IMR-90 (cell line): ENCODE measurements at regions not wholly inside any gene's neighbourhood (a gene's known extent, or its start where the extent isn't known, plus 50 kb on each side); places are given as distances from the start of the nearest gene placed in this dataset.

Experiments used
- ATAC-seq: fragments of 200-7000 bp; cut with Tn5 transposase; 2 replicates; pipeline ENCODE4 v1.9.1; 2020; ENCODE audit warnings: low read depth, mild to moderate bottlenecking, moderate library complexity
- BruUV-seq: library from RNA; stranded (reverse); fragments of 400-500 nt; replicated peaks from 2 replicates; lab custom pipeline; 2021; lab: Mats Ljungman, UMichigan
- CTCF ChIA-PET: fragments of 300-600 bp; formaldehyde crosslinking; extraction: SDS; loops from one replicate; lab custom pipeline; 2021; ENCODE audit warnings: antibody characterized with exemption; lab: Yijun Ruan, JAX
- POLR2A ChIA-PET: fragments of 300-600 bp; sonication (Branson Sonifier 250); formaldehyde crosslinking; loops from one replicate; lab custom pipeline; 2022; ENCODE audit warnings: antibody characterized with exemption; ENCODE audit not compliant: unreplicated experiment; lab: Charles Lee
- DNase-seq: peaks from one replicate; pipeline ENCODE4 v3.0.0; 2013
- H2AFZ ChIP-seq: replicated peaks from 2 replicates; pipeline ENCODE3; 2013; ENCODE audit warnings: low read length, mild to moderate bottlenecking; ENCODE audit not compliant: poor library complexity
- H2AK5ac ChIP-seq: 2 replicates; pipeline ENCODE4 v1.6.1; 2013; ENCODE audit warnings: low read depth, low read length, inconsistent platforms
- H2AK9ac ChIP-seq: replicated peaks from 2 replicates; pipeline ENCODE3; 2013; ENCODE audit warnings: mild to moderate bottlenecking, low read depth, low read length, moderate library complexity; ENCODE audit not compliant: poor library complexity
- H2BK120ac ChIP-seq: 2 replicates; pipeline ENCODE4 v1.6.1; 2013; ENCODE audit warnings: low read depth, low read length, inconsistent platforms
- H2BK15ac ChIP-seq: 3 replicates; pipeline ENCODE4 v1.6.1; 2013; ENCODE audit warnings: low read depth, low read length, inconsistent platforms
- H2BK20ac ChIP-seq: 2 replicates; pipeline ENCODE4 v1.6.1; 2013; ENCODE audit warnings: low read depth, mild to moderate bottlenecking, inconsistent platforms, low read length, moderate library complexity
- H2BK5ac ChIP-seq: 2 replicates; pipeline ENCODE4 v1.6.1; 2013; ENCODE audit warnings: mild to moderate bottlenecking, low read depth, low read length, inconsistent platforms; ENCODE audit not compliant: poor library complexity, severe bottlenecking
- H3K14ac ChIP-seq: replicated peaks from 2 replicates; pipeline ENCODE4 v1.6.1; 2013; ENCODE audit warnings: low read depth, low read length, inconsistent platforms
- H3K18ac ChIP-seq: 2 replicates; pipeline ENCODE4 v1.6.1; 2013; ENCODE audit warnings: low read depth, low read length, control low read depth
- H3K23ac ChIP-seq: 2 replicates; pipeline ENCODE4 v1.6.1; 2013; ENCODE audit warnings: low read depth, low read length, inconsistent platforms
- H3K27ac ChIP-seq: 2 replicates; pipeline ENCODE4 v1.5.1; 2013; ENCODE audit warnings: mild to moderate bottlenecking, control low read depth, low read length; ENCODE audit not compliant: insufficient read depth
- H3K27me3 ChIP-seq: 2 replicates; pipeline ENCODE4 v1.6.1; 2013; ENCODE audit warnings: low read length; ENCODE audit not compliant: control insufficient read depth, insufficient read depth
- H3K36me3 ChIP-seq: 2 replicates; pipeline ENCODE4 v1.6.1; 2013; ENCODE audit warnings: low read length, mixed read lengths; ENCODE audit not compliant: control insufficient read depth, insufficient read depth
- H3K4ac ChIP-seq: 2 replicates; pipeline ENCODE4 v1.6.1; 2013; ENCODE audit warnings: low read depth, low read length, inconsistent platforms
- H3K4me1 ChIP-seq: 2 replicates; pipeline ENCODE4 v1.6.1; 2013; ENCODE audit warnings: low read length, mixed read lengths; ENCODE audit not compliant: control insufficient read depth, insufficient read depth
- H3K4me2 ChIP-seq: 2 replicates; pipeline ENCODE4 v1.6.1; 2013; ENCODE audit warnings: low read depth, mild to moderate bottlenecking, control low read depth, low read length, moderate library complexity
- H3K4me3 ChIP-seq: 2 replicates; pipeline ENCODE4 v1.5.1; 2013; ENCODE audit warnings: low read depth, mild to moderate bottlenecking, control low read depth, low read length, moderate library complexity; ENCODE audit not compliant: insufficient read depth
- H3K56ac ChIP-seq: 2 replicates; pipeline ENCODE4 v1.6.1; 2013; ENCODE audit warnings: low read length, inconsistent platforms; ENCODE audit not compliant: insufficient read depth; ENCODE audit errors: extremely low read depth
- H3K79me1 ChIP-seq, 2 experiments: 2 replicates each; pipeline ENCODE4 v1.6.1; 2013; ENCODE audit warnings: low read length in 2 of 2, inconsistent platforms in 1 of 2, low read depth in 1 of 2
- H3K9ac ChIP-seq: 2 replicates; pipeline ENCODE4 v1.6.1; 2013; ENCODE audit warnings: low read depth, low read length, control low read depth
- H3K9me1 ChIP-seq: 2 replicates; pipeline ENCODE4 v1.6.1; 2013; ENCODE audit warnings: low read length, inconsistent platforms; ENCODE audit not compliant: insufficient read depth
- H3K9me3 ChIP-seq: 2 replicates; pipeline ENCODE4 v1.6.1; 2013; ENCODE audit warnings: low read length; ENCODE audit not compliant: control insufficient read depth, insufficient read depth
- H4K20me1 ChIP-seq: 2 replicates; pipeline ENCODE4 v1.6.1; 2013; ENCODE audit warnings: low read length, inconsistent platforms; ENCODE audit not compliant: insufficient read depth
- H4K5ac ChIP-seq: 2 replicates; pipeline ENCODE4 v1.6.1; 2013; ENCODE audit warnings: mild to moderate bottlenecking, low read depth, low read length, control low read depth
- H4K8ac ChIP-seq, 2 experiments: 2 replicates each; pipeline ENCODE4 v1.6.1; 2013; ENCODE audit warnings: low read depth in 2 of 2, low read length in 2 of 2, control low read depth in 1 of 2, inconsistent platforms in 1 of 2
- H4K91ac ChIP-seq: 2 replicates; pipeline ENCODE4 v1.6.1; 2013; ENCODE audit warnings: low read depth, low read length, inconsistent platforms; ENCODE audit not compliant: insufficient read depth
- BHLHE40 ChIP-seq: fragments of 150-350 bp; IDR thresholded peaks from 2 replicates; pipeline ENCODE4 v1.6.1; 2016; ENCODE audit warnings: mild to moderate bottlenecking, low read depth, low read length
- CHD1 ChIP-seq: IDR thresholded peaks from 2 replicates; pipeline ENCODE4 v1.6.1; 2012; ENCODE audit warnings: low read depth, low read length, improper control_type of control experiment
- CTCF ChIP-seq: conservative IDR thresholded peaks from 2 replicates; pipeline ENCODE4 v1.5.1; 2012; ENCODE audit warnings: mild to moderate bottlenecking, low read depth, low read length, improper control_type of control experiment
- FOS ChIP-seq: fragments of 150-350 bp; IDR thresholded peaks from 2 replicates; pipeline ENCODE4 v1.6.1; 2016; ENCODE audit warnings: low read depth, low read length
- MAZ ChIP-seq: IDR thresholded peaks from 2 replicates; pipeline ENCODE4 v1.6.1; 2012; ENCODE audit warnings: low read depth, mild to moderate bottlenecking, low read length, improper control_type of control experiment, moderate library complexity, borderline replicate concordance
- MXI1 ChIP-seq: IDR thresholded peaks from 2 replicates; pipeline ENCODE4 v1.6.1; 2012; ENCODE audit warnings: low read depth, mild to moderate bottlenecking, low read length, moderate library complexity, borderline replicate concordance
- POLR2A ChIP-seq: IDR thresholded peaks from 2 replicates; pipeline ENCODE4 v1.6.1; 2012; ENCODE audit warnings: mild to moderate bottlenecking, low read depth, low read length
- RCOR1 ChIP-seq: IDR thresholded peaks from 2 replicates; pipeline ENCODE4 v1.6.1; 2012; ENCODE audit warnings: mild to moderate bottlenecking, low read length, improper control_type of control experiment; ENCODE audit not compliant: insufficient replicate concordance
- RFX5 ChIP-seq: IDR thresholded peaks from 2 replicates; pipeline ENCODE4 v1.8.0; 2012; ENCODE audit warnings: low read depth, mild to moderate bottlenecking, low read length, moderate library complexity
- SMC3 ChIP-seq: fragments of 150-350 bp; IDR thresholded peaks from 2 replicates; pipeline ENCODE4 v1.6.1; 2016; ENCODE audit warnings: low read depth, mild to moderate bottlenecking, antibody characterized with exemption, low read length, moderate library complexity
- USF2 ChIP-seq: fragments of 150-350 bp; IDR thresholded peaks from 2 replicates; pipeline ENCODE4 v1.6.1; 2017; ENCODE audit warnings: mild to moderate bottlenecking, antibody characterized with exemption, low read length, low read depth
- WGBS, 2 experiments: methylation state at CpG; one replicate each; pipeline versions ENCODE4 v1.1.5 to v1.1.7; 2013; ENCODE audit warnings: missing lambda C conversion rate in 2 of 2; ENCODE audit not compliant: insufficient read length in 1 of 2; ENCODE audit errors: extremely low coverage in 2 of 2; 5-methylcytosine and 5-hydroxymethylcytosine counted together
- dilution Hi-C: fragments of 300-500 bp; cut with HindIII; formaldehyde crosslinking; loops from one replicate; pipeline ENCODE4 v1.14.3; 2018; ENCODE audit warnings: low sequenced_read_pairs; ENCODE audit not compliant: unreplicated experiment
- in situ Hi-C: fragments of 300-500 bp; cut with MboI; formaldehyde crosslinking; loops from 3 replicates; pipeline ENCODE4 v1.14.3; 2019; ENCODE audit warnings: low sequenced_read_pairs, inconsistent platforms, mixed read lengths
- intact Hi-C: fragments of 100-400 bp; cut with micrococcal nuclease; formaldehyde crosslinking; loops from 2 replicates; pipeline ENCODE4 v1.10.0; 2022
- TF ChIP-seq, protein P1 (sequence below): fragments of 150-350 bp; IDR thresholded peaks from 2 replicates; pipeline ENCODE4 v1.6.1; 2016; ENCODE audit warnings: low read depth, mild to moderate bottlenecking, low read length, moderate library complexity, borderline replicate concordance

DNA sequence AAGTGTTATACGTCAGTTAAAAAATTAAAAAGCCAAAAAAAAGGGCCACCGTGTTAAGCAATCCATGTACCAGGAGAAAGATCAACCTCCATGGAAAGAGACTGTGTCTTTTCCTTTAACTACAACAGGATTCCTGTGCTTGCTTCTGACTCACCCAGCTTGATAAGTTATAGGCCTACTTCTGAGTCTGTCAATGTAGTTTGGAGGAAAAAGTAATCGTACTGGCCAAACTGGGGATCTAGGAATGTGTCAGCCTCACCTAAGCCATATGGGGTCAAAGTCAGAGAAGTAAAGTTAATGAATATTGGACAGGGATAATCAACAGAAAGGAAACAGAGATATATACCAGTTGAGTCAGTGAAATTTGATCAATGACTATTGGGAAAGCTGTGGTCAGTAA lies 470.8 kb upstream of the SLIT2 start:
- Histone ChIP-seq H3K36me3 (no peaks in the 10 kb centered on the region), H4K5ac (no peak overlapping the region), H2AFZ (no peak overlapping the region), H2AK5ac (no peak overlapping the region), H3K9me1 (no peaks in the 10 kb centered on the region), H2BK20ac (no peak overlapping the region), H3K27me3 (no peaks in the 10 kb centered on the region), H2BK5ac (no peak overlapping the region), H3K9ac (no peak overlapping the region), H2AK9ac (no peak overlapping the region), H3K4me1 (no peaks in the 10 kb centered on the region), H3K23ac (no peak overlapping the region), H3K27ac (no peak overlapping the region), H2BK120ac (no peak overlapping the region), H3K9me3 (peaks cover 10% of the 10 kb centered on the region), H3K4ac (no peak overlapping the region), H3K18ac (no peak overlapping the region), H4K8ac (no peak overlapping the region), H3K4me2 (no peak overlapping the region), H3K14ac (no peak overlapping the region), H3K79me1 (no peaks in the 10 kb centered on the region), H4K20me1 (no peaks in the 10 kb centered on the region), H4K91ac (no peak overlapping the region), H3K56ac (no peak overlapping the region), H3K4me3 (no peak overlapping the region), H2BK15ac (no peak overlapping the region)
- CTCF ChIA-PET, result no interaction called here
- in situ Hi-C loops (no loop called here), dilution Hi-C loops (no loop called here), intact Hi-C loops (no loop called here)
- BruUV-seq, result no TSS peak
- ATAC-seq (no peak), DNase-seq (no peak)
- POLR2A ChIA-PET, result no interaction called here
- WGBS, 2 experiments, result no CpG with 5 or more reads among the region's 3 CpGs
- TF ChIP-seq CHD1 (no peak), BHLHE40 (no peak), MXI1 (no peak), FOS (no peak), CTCF (no peak), USF2 (no peak), POLR2A (no peak), SMC3 (no peak), MAZ (no peak), RFX5 (no peak), RCOR1 (no peak)
- TF ChIP-seq, protein P1, sequence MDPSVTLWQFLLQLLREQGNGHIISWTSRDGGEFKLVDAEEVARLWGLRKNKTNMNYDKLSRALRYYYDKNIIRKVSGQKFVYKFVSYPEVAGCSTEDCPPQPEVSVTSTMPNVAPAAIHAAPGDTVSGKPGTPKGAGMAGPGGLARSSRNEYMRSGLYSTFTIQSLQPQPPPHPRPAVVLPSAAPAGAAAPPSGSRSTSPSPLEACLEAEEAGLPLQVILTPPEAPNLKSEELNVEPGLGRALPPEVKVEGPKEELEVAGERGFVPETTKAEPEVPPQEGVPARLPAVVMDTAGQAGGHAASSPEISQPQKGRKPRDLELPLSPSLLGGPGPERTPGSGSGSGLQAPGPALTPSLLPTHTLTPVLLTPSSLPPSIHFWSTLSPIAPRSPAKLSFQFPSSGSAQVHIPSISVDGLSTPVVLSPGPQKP, result no peak
